Esophagus muscularis mucosa (tissue), 4 donors: ENCODE measurements at regions not wholly inside any gene's neighbourhood (a gene's known extent, or its start where the extent isn't known, plus 50 kb on each side); places are given as distances from the start of the nearest gene placed in this dataset.

Experiments
- CTCF ChIP-seq, 3 experiments: fragments of 200-600 bp in 2 of 3; fragments of 450-650 bp in 1 of 3; sonication (generic) in 2 of 3; IDR thresholded peaks; one replicate each; pipeline ENCODE4 v1.5.1; 2017 to 2019; ENCODE audit warnings: antibody characterized with exemption in 3 of 3, mild to moderate bottlenecking in 2 of 3, moderate library complexity in 1 of 3
- EP300 ChIP-seq: sonication (generic); formaldehyde crosslinking; IDR thresholded peaks from one replicate; pipeline ENCODE4 v1.6.1; 2017; ENCODE audit warnings: antibody characterized with exemption
- POLR2A ChIP-seq: fragments of 450-650 bp; IDR thresholded peaks from one replicate; pipeline ENCODE4 v1.6.1; 2017; ENCODE audit warnings: antibody characterized with exemption, moderate library complexity, mild to moderate bottlenecking, low read depth
- POLR2AphosphoS5 ChIP-seq, 2 donors: sonication (generic); formaldehyde crosslinking; IDR thresholded peaks; one replicate each; pipeline ENCODE4 v1.6.1; 2017; ENCODE audit warnings: antibody characterized with exemption in 2 of 2

GRCh38 chr11:38130976-38131375, 1532.9 kb upstream of the RAG2 start:
- no peak for TF ChIP-seq CTCF (IDR thresholded peaks at IDR 0.05)
- TF ChIP-seq EP300, result no peak
- no peak for TF ChIP-seq POLR2AphosphoS5 (IDR thresholded peaks at IDR 0.05)
- no peak for TF ChIP-seq POLR2A
